Activated CD8-positive, alpha-beta memory T cell treated with anti-CD3 and anti-CD28 coated beads for 36 hours (primary cell): ENCODE measurements at regions not wholly inside any gene's neighbourhood (a gene's known extent, or its start where the extent isn't known, plus 50 kb on each side); places are given as distances from the start of the nearest gene placed in this dataset.
"Not testable (repeated sequence)": the region's sequence is repeated elsewhere in the genome, so short reads cannot be mapped to it uniquely, and the experiment has no call there.

Experiments
- CTCF ChIA-PET: fragments of 350-600 bp; sonication (Branson Sonifier 250); formaldehyde crosslinking; loops from one replicate; lab custom pipeline; 2021; ENCODE audit warnings: antibody characterized with exemption; lab: Charles Lee
- POLR2A ChIA-PET: fragments of 350-600 bp; sonication (Branson Sonifier 250); formaldehyde crosslinking; loops from one replicate; lab custom pipeline; 2021; ENCODE audit warnings: antibody characterized with exemption; lab: Charles Lee

- POLR2A ChIA-PET = no interaction called here
- CTCF ChIA-PET = no interaction called here
Measured at GRCh38 chr22:11627436-11627797, 3900.6 kb upstream of the OR11H1 start.

DNA sequence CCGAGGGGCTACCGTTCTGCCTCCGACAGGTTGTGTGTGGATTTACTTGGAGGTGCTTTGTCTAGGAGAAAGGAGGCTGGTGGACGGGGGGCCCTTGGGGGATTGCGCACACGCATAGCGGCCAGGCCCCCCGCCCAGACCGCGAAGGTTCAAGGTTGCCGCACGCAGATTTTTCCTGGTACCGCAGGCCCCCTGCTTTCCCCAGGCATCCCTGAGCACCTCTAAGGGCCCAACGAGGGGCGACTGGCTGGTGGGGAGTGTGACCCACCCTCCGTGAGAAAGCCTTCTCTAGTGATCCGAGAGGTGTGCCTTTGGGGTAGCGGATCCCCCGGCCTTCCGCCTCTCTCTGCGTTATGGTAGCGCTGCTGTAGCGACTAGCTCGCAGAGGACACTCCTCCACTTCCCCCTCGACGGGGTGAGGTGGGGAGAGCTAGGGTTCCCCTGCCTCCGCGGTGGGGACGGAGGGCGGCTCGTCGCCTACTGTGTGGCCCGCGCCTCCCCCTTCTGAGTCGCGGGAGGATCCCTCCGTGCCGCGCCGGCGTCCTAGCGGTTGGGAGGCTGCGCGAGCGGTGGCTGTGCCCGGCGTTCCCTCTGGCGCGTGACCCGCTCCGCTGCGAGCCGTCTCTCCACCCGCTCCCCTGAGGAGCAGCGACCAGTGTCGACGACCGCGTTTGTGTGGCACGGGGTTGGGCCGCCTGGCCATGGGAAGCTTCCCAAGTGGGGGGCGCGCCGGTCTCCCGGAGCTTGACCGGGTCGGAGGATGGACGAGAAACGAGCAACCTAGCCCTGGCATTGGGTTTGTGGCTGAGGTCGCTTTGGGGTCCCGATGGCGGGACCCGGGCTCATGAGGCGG lies 3900.0 kb upstream of the OR11H1 start:
- POLR2A ChIA-PET = no interaction called here
- CTCF ChIA-PET = no interaction called here

DNA sequence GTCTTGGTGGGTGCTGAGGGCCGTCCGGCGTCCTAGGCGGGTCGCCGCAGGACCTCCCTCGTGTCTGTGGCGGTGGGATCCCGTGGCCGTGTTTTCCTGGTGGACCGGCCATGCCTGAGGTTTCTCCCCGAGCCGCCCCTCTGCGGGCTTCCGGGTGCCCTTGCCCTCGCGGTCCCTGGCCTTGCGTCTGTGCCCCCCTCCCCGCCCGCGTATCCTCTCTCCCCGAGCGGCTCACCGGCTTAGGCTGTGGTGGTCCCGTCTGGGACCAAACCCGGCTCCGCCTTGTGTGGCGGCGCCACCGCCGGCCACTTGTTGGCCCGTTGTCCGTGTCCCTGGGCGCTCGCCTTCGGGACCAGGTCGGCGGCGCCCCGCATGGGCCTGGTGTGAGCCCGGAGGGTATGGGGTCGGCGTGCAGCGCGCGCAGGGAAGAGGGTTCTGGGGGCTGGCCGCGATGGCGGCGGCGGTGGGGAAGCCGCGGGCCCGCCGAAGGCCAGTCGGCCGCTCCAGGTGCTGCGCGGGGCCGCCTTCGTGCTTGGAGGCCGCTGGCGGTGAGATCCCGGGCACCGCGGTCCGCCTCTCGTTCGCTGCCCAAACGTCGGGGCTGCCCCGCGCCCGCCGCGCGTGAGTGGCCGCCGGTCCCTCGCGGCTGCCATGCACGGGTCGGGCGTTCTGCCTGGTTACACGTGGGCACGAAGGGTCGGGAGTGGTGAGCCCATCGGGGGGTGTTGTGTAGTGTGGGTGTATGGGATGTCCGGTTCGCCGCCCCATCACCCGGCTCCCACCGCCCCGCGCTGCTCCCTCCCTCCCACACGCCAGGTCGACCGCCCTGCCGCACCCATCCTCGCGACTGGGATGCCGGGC lies 3899.1 kb upstream of the OR11H1 start:
- ChIA-PET POLR2A (no interaction called here), CTCF (no interaction called here)

DNA sequence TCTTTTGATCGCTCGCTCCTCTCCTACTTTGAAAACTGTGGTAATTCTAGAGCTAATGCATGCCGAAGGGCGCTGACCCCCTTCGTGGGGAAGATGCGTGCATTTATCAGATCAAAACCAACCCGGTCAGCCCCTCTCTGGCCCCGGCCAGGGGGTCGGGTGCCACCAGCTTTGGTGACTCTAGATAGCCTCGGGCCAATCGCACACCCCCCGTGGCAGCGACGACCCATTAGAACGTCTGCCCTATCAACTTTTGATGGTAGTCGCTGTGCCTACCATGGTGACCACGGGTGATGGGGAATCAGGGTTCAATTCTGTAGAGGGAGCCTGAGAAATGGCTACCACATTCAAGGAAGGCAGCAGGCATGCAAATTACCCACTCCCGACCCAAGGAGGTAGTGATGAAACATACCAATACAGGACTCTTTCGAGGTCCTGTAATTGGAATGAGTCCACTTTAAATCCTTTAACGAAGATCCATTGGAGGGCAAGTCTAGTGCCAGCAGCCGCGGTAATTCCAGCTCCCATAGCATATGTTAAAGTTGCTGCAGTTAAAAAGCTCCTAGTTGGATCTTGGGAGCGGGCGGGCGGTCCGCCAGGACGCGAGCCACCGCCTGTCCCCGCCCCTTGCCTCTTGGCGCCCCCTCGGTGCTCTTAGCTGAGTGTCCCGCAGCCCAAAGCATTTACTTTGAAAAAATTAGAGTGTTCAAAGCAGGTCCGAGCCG lies 3898.2 kb upstream of the OR11H1 start:
- ChIA-PET POLR2A (no interaction called here), CTCF (no interaction called here)

GRCh38 chr22:11630386-11631084 lies 3897.5 kb upstream of the OR11H1 start:
- POLR2A ChIA-PET, CTCF ChIA-PET: not testable (repeated sequence)
